ENCODE measurements at regions not wholly inside any gene's neighbourhood (a gene's known extent, or its start where the extent isn't known, plus 50 kb on each side); places are given as distances from the start of the nearest gene placed in this dataset.
A peak's percentile ranks its signal among the peaks of the same experiment; 100 is the strongest.
"Not testable (repeated sequence)": the region's sequence is repeated elsewhere in the genome, so short reads cannot be mapped to it uniquely, and the experiment has no call there.

DNA sequence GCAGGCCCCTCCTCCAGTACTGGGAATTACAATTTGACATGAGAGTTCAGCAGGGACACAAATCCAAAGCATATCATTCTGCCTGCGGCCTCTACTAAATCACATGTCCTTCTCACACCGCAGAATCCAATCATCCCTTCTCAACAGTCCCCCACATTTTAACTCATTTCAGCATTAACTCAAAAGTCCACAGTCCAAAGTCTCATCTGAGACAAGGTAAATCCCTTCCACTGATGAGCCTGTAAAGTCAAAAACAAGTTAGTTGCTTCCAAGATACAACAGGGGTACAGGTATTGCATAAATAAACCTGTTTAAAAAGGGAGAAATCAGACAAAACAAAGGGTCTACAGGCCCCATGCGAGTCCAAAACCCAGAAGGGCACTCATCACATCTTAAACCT, 64.0 kb downstream of the EBNA1BP2 start:
- no peak for DNase-seq (ENCODE audit: low spot score)

DNA sequence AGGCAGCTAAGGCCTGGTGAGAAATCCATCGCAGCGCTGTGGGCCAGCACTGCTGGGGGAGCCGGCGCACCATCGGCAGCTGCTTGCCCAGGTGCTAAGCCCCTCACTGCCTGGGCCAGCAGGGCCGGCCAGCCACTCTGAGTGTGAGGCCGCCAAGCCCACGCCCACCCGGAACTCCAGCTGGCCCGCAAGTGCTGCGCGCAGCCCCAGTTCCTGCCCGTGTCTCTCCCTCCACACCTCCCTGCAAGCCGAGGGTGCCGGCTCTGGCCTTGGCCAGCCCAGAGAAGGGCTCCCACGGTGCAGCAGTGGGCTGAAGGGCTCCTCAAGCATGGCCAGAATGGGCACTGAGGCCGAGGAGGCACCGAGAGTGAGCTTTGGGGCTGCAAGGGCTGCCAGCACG, 64.4 kb downstream of the EBNA1BP2 start:
- DNase-seq (ENCODE audit: low spot score), result no peak

DNA sequence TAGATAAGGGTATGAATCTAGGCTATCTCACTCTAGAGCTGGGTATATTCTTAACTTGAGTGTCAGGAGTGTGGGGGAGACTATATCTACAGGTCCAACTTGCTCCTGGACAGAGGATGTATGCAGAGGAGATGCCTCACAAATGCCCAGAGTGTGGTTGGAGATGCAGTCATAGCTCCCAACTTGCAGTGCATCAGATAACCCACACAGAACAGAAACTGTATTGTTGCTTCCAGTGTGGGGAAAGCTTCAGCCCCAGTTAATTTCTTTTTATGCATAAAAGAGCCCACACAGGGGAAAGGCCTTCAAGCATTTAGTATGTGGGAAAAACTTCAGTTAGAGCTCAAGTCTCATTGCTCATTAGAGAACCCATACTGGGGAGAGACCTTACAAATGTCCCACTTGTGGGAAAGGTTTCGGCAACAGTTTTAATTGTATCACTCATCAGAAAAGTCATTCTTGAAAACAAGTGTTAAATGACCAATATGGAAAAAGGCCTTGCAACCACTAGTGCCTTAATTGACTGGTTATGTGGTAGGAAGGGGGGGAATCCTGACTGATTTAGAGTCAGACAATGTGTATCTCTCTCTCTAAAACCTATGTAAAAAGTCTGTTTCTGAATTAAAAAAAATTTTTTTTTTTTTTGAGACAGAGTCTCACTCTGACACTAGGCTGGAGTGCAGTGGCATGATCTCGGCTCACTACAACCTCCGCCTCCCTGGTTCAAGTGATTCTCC, 67.9 kb downstream of the EBNA1BP2 start:
- DNase-seq (ENCODE audit: low spot score), result no peak

DNA sequence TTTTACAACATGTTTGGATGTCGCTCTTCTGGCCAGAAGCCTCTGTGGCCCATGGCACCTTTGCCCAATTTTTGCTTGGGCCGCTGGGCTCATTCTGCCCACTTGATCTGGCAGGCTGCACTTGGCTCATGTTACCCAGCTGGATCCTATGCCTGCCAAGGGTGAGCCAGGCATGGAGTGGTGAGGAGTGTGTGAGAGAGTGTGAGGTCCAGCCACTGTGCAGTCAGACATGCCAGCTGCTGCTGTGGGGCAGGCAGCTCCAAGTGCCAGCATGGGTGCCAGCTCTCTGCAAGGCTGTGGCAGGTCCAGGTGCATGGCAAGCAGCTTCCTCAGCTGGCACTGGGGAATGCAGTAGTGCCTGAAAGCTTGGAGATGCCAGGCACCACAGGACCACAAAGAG, 71.0 kb downstream of the EBNA1BP2 start:
- no peak for DNase-seq (ENCODE audit: low spot score)

DNA sequence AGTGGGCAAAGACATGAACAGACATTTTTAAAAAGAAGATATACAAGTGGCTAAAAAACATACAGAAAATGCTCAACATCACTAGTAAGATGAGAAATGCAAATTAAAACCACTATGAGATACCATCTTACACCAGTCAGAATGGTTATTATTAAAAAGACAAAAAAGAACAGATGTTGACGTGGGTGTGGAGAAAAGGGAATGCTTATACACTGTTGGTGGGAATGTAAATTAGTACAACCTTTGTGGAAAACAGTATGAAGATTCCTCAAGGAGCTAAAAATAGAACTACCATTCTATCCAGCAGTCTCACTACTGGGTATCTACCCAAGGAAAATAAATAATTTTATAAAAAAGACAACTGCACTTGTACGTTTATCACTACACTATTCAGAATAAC, 73.9 kb downstream of the EBNA1BP2 start:
- DNase-seq (ENCODE audit: low spot score), result no peak

DNA sequence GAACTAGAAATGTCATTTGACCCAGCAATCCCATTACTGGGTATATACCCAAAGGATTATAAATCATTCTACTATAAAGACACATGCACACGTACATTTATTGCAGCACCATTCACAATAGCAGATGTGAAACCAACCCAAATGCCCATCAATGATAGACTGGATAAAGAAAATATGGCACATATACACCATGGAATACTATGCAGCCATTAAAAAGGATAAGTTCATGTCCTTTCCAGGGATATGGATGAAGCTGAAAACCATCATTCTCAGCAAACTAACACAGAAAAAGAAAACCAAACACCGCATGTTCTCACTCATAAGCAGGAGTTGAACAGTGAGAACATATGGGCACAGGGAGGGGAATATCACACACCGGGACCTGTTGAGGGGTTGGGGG, 75.6 kb downstream of the EBNA1BP2 start:
- DNase-seq (ENCODE audit: low spot score), result not testable (repeated sequence)

DNA sequence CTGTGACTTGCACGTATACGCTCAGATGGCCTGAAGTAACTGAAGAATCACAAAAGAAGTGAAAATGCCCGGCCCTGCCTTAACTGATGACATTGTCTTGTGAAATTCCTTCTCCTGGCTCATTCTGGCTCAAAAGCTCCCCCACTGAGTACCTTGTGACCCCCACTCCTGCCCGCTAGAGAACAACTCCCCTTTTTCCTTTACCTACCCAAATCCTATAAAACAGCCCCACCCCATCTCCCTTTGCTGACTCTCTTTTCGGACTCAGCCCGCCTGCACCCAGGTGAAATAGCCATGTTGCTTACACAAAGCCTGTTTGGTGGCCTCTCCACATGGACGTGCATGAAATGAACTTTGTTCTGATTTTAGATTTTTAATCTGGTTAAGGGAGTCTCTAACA, 81.3 kb downstream of the EBNA1BP2 start:
- not testable (repeated sequence) for DNase-seq (ENCODE audit: low spot score)

DNA sequence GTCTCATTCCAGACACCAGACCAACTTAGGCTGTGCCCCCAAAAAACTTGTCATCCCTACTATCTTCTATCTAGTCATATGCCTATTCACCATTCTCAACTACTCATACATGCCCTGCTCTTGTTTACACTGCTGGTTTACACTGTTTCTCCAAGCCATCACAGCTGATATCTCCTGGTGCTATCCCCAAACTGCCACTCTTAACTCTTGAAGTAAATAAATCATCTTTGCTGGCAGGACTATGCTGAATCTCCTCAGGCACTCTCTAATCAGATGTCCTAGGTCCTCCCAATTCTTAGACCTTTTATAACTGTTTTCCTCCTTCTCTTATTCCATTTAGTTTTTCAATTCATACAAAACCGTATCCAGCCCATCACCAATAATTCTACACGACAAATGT, 81.9 kb downstream of the EBNA1BP2 start:
- DNase-seq (ENCODE audit: low spot score), result not testable (repeated sequence)

DNA sequence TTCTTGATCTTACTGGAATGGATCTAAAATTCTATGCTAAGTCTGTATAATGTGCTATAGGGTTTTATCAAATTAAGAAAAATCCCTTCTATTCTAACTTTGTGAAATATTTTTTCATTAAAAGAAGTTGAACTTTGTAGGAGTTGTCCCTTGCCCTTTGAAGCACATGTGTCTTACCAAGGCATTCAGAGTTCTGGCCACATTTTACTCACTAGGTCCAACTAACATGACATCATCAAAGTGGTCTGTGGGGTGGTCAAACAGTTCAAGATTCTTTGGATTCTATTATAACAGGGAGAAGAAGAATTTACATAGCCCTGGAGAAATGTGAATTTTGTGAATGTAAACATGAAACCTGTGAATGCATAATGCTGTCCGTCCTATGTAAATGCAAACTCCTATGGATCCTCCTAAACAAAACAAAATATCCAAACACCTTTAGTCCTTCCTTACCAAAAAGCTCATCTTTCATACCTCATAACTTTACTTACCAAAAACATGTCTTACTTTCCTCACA, 88.7 kb downstream of the EBNA1BP2 start:
- DNase-seq (ENCODE audit: low spot score), result no peak

DNA sequence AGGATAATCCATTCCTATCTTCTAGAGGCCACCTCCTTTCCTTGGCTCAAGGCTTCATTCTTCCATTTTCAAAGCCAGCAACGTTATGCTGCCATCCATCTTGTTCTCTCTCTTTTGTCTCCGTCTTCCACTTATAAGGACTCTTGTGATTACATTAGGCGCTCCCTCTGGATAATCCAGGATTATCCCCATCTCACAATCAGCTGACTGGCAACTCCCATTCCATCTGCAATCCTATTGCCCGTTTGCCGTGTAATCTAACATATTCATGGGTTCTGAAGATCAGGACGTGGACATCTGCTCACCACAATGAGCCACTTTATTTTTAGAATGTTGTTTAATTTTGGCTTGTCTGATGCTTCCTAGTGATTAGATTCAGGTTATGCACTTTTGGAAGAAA, 89.3 kb downstream of the EBNA1BP2 start:
- DNase-seq (ENCODE audit: low spot score), result no peak

DNA sequence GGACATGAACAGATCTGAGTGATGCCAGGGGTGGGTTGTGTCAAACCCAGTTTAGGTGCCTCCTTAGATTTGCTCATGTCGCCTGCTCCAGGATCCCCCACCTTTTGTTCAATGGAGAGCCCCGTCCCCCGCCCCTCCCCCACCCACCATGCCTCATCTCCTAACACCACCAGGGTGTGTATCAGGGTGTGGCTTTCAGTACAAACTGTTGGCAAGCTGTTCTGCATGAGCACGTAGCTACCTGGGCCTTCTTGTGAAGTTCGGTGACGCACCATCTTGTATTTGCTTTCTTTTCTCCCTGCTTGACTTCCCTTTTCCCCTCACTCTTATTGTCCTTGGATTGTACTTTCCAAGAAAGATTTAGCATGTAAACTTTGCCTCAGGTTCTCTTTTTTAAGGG, 94.8 kb downstream of the EBNA1BP2 start:
- no peak for DNase-seq (ENCODE audit: low spot score)

DNA sequence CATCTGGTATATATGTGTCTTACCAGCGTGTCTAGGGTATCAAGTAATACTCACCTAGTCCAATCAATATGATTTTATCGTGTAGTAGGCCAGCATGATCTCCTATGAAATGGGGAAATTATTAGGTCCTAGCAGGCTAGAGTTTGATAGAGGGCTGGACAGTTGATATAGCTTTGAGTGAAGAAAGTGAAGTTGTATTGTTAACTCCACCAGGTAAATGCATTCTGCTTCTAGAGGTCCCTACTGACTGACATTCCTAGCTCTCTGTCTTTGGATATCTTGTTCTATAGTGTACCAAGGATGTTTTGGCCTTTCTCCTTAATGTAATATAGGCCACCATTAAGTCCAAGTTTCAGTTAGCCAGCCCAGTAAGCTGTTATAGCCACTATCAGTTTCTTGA, 97.4 kb downstream of the EBNA1BP2 start:
- no peak for DNase-seq (ENCODE audit: low spot score)

DNA sequence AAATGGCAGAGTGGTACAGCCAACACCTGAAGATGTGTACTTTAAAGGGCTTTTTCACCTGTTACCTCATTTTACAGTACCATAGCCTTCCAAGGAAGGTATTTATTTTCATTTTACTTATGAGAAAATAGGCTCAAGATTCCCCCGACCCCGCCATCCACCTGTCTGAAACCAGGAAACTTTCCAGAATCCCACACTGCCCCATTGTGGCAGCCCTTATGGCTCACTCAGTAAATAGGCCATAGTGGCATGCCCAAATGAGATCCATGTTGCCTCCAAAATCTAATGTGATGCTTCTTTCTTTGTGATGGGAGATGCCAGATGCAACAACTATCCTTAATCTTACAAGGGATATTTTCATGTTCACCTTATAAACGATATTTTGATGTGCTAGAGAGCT, 97.8 kb downstream of the EBNA1BP2 start:
- no peak for DNase-seq (ENCODE audit: low spot score)

DNA sequence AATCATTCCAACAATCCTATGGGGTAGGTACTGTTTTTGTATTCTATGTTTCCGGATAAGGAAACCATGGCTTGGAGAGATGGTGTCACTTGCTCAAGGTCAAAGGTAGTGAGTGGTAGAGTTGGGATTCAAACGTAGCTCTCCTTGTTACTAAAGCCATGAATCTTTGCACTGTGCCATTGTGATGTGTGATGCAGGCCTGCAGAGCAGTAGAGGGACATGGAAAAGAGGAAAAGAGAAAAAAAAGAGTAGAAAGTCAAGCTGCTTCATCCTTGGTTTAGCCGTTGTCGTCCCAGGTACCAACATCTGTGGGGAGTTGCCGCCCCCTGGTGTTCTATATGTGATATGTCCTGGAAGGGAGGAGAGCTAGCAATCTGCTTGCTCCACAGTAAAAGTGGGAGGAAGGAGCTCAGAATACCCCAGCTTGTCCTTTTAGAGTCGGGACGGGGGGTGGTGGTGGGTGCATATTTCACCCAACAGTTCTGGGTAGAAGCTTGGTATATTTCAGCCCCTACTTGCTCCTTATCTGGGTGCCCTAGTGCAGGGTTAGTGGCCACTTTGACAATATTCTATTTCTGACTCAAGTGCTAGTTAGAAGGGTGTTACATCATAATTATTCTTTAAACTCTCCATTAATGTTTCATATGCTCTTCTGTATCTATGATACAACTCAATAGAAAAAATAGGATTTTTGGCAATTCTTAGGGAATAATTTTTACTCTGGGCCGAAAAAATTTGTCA, 98.4 kb downstream of the EBNA1BP2 start:
- DNase-seq (ENCODE audit: low spot score), result peak; percentile 71

DNA sequence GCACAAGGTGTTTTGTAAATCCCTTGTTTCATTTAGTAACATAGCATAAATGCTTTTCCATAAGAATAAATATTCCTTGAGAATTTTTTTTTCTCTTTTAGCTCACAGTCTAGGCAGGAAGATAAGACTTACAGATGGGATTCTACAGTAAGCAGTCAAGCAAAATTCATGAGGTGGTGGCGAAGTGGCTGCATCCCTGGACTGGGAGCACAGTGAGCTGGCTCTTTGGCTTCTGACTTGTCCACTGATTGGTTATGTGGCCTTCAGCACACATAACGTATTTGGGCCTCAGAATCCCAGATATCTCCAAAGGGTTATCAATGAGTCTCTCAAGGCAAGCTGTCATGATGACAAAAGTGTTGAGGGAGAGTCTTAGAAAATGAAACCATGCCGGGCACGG, 99.8 kb downstream of the EBNA1BP2 start:
- DNase-seq (ENCODE audit: low spot score), result no peak

DNA sequence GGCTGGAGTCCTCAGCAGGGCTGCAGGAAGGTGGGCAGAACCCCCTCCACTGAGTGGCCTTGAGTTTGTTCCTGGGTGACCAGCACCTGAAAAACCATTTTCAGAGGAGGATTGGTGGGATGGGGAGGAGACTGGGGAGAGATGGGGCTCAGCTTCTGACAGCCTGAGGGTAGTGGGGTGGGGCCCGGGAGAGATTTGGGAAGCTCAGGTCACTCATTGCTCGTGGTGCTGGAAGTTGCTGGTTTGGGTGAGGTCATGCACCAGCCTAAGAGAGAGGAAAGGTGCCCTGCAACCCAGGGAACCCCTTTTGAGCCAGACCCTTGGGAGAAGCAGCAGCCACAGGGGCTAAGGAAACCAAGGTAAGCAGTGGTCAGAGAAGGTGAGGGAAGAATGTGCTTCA, 100.8 kb downstream of the EBNA1BP2 start:
- no peak for DNase-seq (ENCODE audit: low spot score)

DNA sequence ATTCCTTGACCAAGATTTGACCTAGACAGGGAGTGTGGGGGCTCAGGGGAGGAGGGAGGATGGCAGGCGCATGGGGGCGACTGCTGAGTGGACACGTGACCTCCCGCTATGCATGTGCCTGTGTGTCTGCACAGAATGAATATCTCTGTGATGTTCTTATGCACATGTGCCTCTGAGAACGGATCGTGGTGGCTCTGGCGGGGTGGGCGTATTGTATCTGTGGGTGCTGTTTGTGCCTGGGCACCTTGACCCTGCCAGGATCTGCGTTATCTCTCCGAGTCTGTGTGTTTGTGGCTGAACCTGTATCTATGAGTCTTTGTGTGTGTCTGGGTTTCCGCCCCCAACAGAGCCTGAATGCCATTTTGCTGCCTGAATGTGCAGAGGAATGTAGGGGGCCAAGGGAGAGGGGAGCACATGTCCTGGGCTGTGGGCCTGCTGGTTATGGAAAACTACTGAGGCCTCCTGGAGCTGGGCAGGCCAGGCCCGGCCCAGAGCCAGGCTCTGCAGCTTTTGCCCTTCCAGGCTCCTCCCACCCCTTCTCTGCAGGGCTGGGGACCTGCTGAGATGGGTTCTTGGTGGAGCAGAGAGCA, 102.5 kb downstream of the EBNA1BP2 start:
- no peak for DNase-seq (ENCODE audit: low spot score)

DNA sequence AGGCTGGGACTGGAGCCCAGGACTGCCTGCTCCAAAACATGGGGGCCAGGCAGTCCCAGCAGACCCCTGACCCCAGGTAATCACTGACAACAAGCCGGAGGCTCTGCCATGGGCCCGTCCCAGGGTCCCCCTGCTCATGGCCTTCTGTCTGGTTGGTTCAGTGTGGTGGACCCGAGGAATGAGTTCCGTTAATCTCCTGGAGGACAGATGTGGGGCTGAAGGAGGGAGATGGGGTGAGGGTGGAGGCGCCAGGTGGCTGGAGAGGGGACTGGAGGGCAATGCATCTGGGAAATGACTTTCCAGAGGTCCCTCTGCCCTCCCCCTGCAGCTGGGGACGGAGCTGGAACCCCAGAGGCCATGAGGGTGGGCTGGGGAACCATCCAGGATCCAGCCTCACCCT, 103.2 kb downstream of the EBNA1BP2 start:
- no peak for DNase-seq (ENCODE audit: low spot score)

DNA sequence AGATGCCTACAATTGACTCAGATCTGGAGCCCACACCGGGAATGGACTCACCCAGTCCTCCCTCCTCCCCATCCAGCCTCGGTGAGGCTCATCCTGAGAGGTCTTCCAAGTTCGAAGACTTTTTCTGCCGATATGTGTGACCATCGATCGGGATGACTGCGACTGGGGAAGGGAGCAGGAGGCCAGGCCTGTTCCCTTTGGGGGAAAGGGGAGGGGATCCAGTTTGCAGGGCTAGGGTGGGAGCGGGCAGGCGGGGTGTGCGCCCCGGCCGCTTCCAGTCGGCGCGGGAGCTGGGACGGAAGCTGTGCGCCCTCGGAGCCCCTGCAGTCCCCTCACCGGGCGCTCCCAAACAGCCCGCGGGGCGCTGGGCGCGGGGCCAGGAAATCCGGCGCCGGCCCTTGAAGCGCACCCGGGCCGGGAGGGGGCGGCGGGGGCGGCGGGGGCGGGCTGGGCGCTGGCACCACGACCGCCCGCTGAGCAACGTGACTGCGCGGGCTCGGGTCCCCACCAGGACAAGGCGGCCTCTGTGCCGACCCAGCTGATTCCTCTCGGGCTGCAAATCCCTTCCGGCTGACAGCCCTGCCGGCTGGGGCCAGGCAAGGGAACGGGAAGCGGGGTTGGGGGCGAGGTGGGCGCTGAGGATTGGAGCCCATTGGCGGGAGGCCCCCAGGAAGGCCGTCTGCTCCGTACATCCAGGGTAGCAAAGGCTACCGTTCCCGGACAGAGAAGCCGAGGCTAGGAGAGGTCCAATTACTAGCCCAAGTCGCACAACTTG, 103.9 kb downstream of the EBNA1BP2 start:
- no peak for DNase-seq (ENCODE audit: low spot score)

DNA sequence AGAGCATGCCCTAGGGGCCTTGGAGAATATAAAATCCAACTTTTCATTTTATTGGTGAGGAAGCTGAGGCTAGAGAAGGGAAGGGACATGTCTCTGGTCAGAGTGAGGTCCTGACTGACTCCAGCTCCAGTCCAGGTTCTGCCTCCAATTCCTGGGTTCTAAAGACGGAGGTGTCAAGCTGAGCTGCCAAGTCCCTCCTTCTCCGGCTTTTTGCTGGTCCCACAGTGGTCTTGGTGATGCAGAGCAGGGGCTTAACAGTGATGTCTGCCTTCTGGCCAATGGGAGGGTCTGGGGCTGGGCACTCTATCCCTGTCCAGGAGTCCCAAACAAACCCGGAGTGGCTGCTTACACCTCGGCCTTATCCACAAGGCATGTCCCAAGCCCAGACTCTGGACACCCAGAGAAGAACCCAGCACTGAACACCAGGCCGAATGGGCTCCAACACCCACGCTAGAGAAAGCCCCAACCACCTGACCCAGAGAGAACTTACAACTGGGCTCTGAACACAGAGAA, 104.8 kb downstream of the EBNA1BP2 start:
- DNase-seq (ENCODE audit: low spot score), result no peak

DNA sequence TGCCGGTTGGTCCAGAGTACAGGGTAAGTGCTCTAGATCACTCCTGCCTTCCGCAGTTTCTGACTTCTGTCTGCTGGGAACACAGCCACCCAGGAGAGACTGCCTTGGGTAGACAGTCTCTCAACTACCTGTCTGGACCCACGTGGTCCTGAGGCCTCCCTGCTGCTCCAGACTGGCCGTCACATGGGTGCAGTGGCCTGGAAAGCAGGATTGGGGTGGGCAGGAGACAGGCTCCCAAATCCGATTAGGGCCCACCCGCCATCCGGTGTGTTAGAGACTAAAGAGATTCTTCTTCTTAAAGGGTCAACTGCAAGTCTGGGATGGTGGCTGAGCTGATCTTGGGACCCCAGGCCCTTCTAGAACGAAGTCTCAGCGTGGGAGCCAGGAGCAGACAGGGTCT, 105.5 kb downstream of the EBNA1BP2 start:
- no peak for DNase-seq (ENCODE audit: low spot score)
